HG03095 (cell line): ENCODE measurements at regions not wholly inside any gene's neighbourhood (a gene's known extent, or its start where the extent isn't known, plus 50 kb on each side); places are given as distances from the start of the nearest gene placed in this dataset.
"Not testable (repeated sequence)": the region's sequence is repeated elsewhere in the genome, so short reads cannot be mapped to it uniquely, and the experiment has no call there.

ENCODE experiments used
- ATAC-seq: cut with Tn5 transposase; IDR thresholded peaks from one replicate; pipeline ENCODE4 v1.9.1; 2021; ENCODE audit warnings: moderate library complexity; ENCODE audit not compliant: unreplicated experiment

- ATAC-seq: no peak
Observed at GRCh38 chr5:83889971-83890745, 169.5 kb upstream of the HAPLN1 start.

- no peak for ATAC-seq
Observed at GRCh38 chr5:83877911-83878706, 157.5 kb upstream of the HAPLN1 start.

DNA sequence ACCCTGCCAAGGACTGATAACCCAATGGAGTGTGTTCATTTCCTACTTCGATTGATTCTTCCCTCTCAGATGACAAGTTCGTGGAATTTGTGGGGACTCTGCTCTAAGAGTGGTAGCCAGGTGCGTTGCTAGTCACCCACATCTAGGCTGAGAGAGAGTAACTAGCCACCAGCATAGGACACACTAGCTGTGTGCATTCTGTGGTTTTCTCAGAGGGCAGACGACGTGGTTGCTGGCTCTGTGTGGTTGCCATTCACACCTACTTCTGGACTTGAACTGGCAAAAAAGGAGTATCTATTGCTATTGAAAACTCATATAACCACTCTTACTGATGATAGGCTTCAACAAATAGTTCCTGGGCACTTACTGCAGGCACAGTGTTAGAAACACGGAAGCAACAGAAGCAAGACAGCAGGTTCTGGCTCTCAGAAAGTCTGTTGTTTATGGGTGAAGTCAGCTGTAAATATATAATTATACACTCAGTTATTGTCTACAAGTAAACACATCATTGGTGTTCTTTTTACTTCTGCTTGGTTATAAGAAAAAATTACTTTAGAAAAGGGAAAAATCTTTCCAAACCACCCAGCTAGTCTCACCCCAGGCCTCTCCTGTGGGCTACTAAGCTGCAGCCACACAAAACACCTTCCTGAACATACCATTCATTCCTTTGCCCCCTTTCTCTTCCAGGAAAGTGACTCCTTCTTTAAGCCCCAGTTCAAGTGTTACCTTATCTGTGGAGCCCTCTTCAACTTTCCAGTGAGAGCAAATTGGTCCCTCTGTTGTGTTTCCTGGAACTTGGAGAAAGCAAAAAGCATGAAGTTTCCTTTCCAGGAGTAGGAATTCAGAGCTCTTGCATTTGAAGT is 151.1 kb upstream of the HAPLN1 start:
- no peak for ATAC-seq

DNA sequence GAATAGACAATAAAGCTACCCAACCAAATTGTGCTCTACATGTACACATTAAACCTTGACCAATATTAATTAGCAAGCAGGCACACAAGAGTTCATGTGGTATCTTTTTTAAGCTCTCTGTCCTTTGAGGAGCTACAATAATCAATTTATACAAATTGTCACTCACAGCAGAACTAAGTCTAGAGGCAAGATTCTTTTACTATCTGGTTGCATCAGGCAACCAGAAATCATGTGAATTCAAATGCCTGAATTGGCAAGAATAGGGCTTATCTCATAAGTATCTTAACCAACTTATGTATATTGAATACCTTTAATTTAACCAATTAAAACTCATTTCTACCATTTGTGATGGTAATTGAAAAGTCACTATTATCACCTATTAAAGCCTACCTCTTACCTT is 145.5 kb upstream of the HAPLN1 start:
- no peak for ATAC-seq

- ATAC-seq: no peak
Observed at GRCh38 chr5:83865579-83865978, 144.9 kb upstream of the HAPLN1 start.

GRCh38 chr5:83864652-83865051 is 144.0 kb upstream of the HAPLN1 start:
- ATAC-seq: no peak

- no peak for ATAC-seq
Observed at GRCh38 chr5:83857341-83857740, 136.7 kb upstream of the HAPLN1 start.

GRCh38 chr5:83856881-83857280 is 136.2 kb upstream of the HAPLN1 start:
- no peak for ATAC-seq

DNA sequence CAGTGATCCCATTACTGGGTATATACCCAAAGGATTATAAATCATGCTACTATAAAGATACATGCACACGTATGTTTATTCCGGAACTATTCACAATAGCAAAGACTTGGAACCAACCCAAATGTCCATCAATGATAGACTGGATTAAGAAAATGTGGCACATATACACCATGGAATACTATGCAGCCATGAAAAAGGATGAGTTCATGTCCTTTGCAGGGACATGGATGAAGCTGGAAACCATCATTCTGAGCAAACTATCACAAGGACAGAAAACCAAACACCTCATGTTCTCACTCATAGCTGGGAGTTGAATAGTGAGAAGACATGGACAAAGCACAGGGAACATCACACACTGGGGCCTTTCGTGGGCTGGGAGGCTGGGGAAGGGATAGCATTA is 129.8 kb upstream of the HAPLN1 start:
- ATAC-seq: not testable (repeated sequence)

- no peak for ATAC-seq
Observed at GRCh38 chr5:83848941-83849340, 128.3 kb upstream of the HAPLN1 start.

- no peak for ATAC-seq
Observed at GRCh38 chr5:83846624-83847350, 126.1 kb upstream of the HAPLN1 start.

DNA sequence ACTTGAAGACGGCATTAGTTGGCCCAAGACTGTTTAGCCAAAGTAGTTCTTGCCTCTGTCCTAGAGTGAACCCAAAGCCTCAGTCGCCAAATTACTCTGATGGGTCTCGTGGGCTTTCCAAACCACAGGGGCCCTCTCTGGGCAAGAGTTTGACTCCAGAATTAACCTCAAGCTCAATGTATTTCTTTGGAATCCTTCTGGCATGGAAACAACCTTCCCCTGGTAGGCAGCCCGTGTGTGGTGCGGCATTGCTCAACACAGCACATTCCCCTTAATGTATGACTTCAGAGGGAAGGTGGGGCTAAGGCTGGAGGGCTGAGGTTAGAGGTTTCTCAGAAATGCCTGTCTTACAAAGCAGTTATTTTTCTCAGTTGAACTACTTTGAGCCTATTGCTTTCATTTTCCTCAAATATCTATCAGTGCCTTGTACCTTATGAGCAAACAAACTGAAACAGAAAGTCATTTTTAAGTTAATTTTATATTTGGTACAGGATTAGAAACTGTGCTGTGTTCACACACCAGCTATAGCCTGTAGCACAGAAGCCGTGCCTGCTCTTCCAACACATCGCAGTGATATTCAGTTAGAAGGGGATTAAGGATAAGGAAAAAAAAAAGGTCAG is 123.9 kb upstream of the HAPLN1 start:
- ATAC-seq: peak; percentile 98

DNA sequence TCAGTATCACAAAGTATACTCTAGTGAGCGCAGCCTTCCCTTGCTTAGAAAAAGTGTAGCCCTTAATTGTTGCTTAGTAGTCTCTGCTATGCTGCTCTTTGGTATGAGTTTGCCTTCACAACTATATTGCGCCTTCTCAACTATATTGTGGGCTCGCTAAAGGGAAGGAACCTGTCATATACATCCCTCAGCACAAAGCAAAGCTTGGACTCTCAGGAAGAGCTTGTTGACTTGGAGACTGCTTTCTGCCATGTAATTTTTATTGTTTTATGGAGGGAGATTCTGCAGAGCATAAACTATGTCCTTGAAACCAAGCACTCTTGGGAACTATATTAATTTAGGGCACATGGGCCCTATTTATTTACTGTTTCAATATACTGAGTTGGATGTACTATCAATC is 119.1 kb upstream of the HAPLN1 start:
- ATAC-seq: no peak

- no peak for ATAC-seq
Observed at GRCh38 chr5:83839256-83839655, 118.6 kb upstream of the HAPLN1 start.

DNA sequence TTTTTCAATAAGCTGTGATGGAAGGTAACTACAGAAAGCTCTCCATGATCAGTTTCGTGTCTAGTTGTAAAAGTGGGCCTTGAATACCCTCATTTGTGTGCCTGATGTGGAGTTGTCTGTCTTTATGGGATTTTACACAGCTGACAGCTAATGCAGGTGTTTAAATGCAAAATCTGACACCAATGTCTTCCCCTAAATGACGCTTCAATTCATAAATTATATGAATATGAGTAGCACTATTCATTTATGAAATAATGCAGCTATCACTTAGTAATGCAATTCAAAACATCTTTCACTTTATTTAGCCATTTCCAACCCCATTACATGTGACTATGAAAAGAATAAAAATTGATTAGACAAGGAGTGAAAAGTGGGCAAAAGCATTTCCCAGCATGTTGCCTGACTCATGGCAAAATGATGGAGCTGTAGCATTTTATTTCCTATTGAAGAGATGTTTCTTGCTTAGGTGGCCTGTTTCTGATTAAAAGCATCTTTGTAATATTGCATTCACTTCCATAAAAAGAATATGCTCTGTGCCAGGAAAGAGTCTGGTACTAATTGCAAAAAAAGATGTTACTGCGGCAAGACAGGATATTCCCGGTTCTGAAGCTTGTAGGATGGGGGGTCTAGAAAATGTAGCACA is 116.7 kb upstream of the HAPLN1 start:
- ATAC-seq: no peak

- ATAC-seq: no peak
Observed at GRCh38 chr5:83834306-83834705, 113.7 kb upstream of the HAPLN1 start.

DNA sequence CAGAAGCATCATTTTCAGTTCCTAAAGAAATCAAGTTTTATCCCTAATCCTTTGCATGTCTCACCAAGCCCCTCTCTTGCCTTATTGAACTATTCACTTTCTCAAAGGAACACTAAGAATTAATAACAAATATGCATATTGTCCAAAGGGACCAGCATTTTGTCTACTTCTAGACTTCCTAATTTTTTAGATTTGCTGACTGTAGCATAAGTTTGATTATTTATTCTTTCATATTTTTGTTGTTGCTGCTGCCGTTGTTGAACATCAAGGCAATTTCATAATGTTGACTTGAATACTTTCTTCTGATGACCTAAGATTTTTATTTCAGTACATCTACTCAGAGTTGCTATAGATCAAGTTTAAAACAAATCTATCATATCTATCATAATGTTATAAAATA is 111.2 kb upstream of the HAPLN1 start:
- ATAC-seq: no peak

GRCh38 chr5:83827111-83827557 is 106.5 kb upstream of the HAPLN1 start:
- no peak for ATAC-seq

- ATAC-seq: no peak
Observed at GRCh38 chr5:83817591-83817990, 96.9 kb upstream of the HAPLN1 start.

DNA sequence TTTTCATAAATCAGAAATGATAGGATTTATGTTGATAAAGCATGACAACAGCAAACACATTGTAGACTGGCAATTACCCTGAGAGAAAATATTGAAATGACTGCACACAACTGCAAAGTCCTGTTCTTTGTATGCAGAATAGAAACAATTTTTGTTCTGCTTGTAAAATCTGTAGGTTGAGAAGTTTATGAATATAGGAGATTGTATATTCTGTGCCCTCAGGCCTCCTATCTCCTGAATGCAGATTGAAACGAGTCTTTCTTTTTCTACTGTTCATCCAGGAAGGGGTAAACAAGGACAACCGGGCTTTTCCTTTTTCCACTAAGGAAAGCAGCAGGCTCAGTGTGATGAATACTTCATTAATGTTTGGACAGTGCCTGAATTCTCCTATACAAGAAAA is 95.0 kb upstream of the HAPLN1 start:
- ATAC-seq: no peak
